Tibial nerve (tissue), 4 donors: ENCODE measurements at regions not wholly inside any gene's neighbourhood (a gene's known extent, or its start where the extent isn't known, plus 50 kb on each side); places are given as distances from the start of the nearest gene placed in this dataset.
"Not testable (repeated sequence)": the region's sequence is repeated elsewhere in the genome, so short reads cannot be mapped to it uniquely, and the experiment has no call there.

Experiments
- DNase-seq, 2 donors: peaks; one replicate each; pipeline ENCODE4 v3.0.0-alpha.2; 2019; ENCODE audit warnings: low spot score in 2 of 2
- H3K27ac ChIP-seq, 4 donors: fragments of 200-600 bp; sonication (generic) in 3 of 4; one replicate each; pipeline ENCODE4 v1.5.1; 2017 to 2019; ENCODE audit warnings: mild to moderate bottlenecking in 1 of 4
- H3K27me3 ChIP-seq, 2 donors: fragments of 200-600 bp; sonication (generic) in 1 of 2; one replicate each; pipeline versions ENCODE4 v1.5.1 to v1.6.0; 2017 to 2019
- H3K36me3 ChIP-seq, 3 donors: fragments of 200-600 bp; sonication (generic); one replicate each; pipeline ENCODE4 v1.5.1; 2018 to 2019
- H3K4me1 ChIP-seq, 4 donors: fragments of 200-600 bp; sonication (generic) in 3 of 4; one replicate each; pipeline ENCODE4 v1.5.1; 2017 to 2019
- H3K4me3 ChIP-seq, 4 donors: fragments of 200-600 bp; sonication (generic) in 3 of 4; one replicate each; pipeline ENCODE4 v1.5.1; 2017 to 2019; ENCODE audit warnings: mild to moderate bottlenecking in 1 of 4, moderate library complexity in 1 of 4
- H3K9me3 ChIP-seq, 4 donors: fragments of 200-600 bp; sonication (generic) in 3 of 4; one replicate each; pipeline ENCODE4 v1.5.1; 2017 to 2019
- CTCF ChIP-seq, 5 experiments: fragments of 200-600 bp in 3 of 5; fragments of 450-650 bp in 2 of 5; sonication (generic) in 3 of 5; IDR thresholded peaks; one replicate each; pipeline ENCODE4 v1.5.1; 2016 to 2019; ENCODE audit warnings: antibody characterized with exemption in 5 of 5, mild to moderate bottlenecking in 3 of 5, moderate library complexity in 2 of 5
- EP300 ChIP-seq, 2 donors: sonication (generic); formaldehyde crosslinking; IDR thresholded peaks; one replicate each; pipeline ENCODE4 v1.6.1; 2017; ENCODE audit warnings: antibody characterized with exemption in 2 of 2, mild to moderate bottlenecking in 1 of 2
- POLR2A ChIP-seq, 2 donors: fragments of 450-650 bp; IDR thresholded peaks; one replicate each; pipeline ENCODE4 v1.6.1; 2017; ENCODE audit warnings: antibody characterized with exemption in 2 of 2, mild to moderate bottlenecking in 2 of 2, moderate library complexity in 2 of 2
- WGBS, 2 donors: methylation state at CpG; one replicate each; pipeline ENCODE4 v1.1.5; 2018; 5-methylcytosine and 5-hydroxymethylcytosine counted together

GRCh38 chr5:12865529-12865928 is 961.3 kb upstream of the CTNND2 start:
- Histone ChIP-seq H3K36me3 (no peaks in the 10 kb centered on the region), H3K4me1 (no peaks in the 10 kb centered on the region), H3K27me3 (no peaks in the 10 kb centered on the region), H3K9me3 (no peaks in the 10 kb centered on the region), H3K27ac (no peak overlapping the region), H3K4me3 (no peak overlapping the region)
- DNase-seq: no peak
- no peak for TF ChIP-seq POLR2A (IDR thresholded peaks at IDR 0.05)
- TF ChIP-seq EP300 (IDR thresholded peaks at IDR 0.05): no peak
- no peak for TF ChIP-seq CTCF (IDR thresholded peaks at IDR 0.05)

DNA sequence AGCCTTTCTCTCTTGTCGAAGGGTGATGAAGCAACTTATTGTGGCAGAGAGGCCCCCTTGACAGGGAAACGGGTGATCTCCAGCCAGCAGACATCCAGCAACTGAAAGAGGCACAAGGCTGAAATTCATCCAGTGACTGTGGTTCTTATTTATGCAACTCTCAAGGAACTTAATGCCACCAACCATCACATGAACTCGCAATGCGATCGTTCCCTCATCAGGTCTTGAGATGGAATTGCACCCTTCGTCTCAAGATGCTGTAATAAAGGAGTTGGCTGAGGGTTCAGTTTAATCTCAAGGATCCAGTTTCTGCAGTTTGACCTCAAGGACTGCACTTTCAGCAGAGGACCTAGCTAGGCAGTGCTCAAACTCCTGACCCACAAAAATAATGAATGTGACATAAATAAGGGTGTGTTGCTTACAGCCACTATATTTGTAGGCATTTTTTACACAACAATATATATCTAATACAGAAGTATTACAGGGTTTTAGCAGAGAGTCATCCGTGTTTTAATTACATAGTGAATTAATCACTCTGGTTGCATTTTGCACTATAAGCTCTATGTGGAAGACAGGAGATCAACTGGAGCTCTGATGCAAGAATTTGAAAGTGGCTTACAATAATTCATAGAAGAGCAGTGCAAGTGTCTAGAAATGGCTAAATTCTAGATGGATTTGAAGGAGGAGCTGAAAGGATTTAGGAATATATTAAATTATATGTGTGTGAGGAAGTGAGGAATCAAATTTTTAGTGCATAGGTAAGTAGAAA is 957.8 kb upstream of the CTNND2 start:
- WGBS, 2 donors: 63 to 64% methylated on average over 7 of the region's 7 CpGs
- H3K27ac ChIP-seq: no peak overlapping the region
- TF ChIP-seq POLR2A (IDR thresholded peaks at IDR 0.05) (no peak), CTCF (IDR thresholded peaks at IDR 0.05) (no peak), EP300 (IDR thresholded peaks at IDR 0.05) (no peak)
- no peaks in the 10 kb centered on the region for H3K27me3 ChIP-seq
- H3K4me3 ChIP-seq: no peak overlapping the region
- no peaks in the 10 kb centered on the region for H3K36me3 ChIP-seq
- H3K4me1 ChIP-seq: no peaks in the 10 kb centered on the region
- no peak for DNase-seq
- H3K9me3 ChIP-seq: no peaks in the 10 kb centered on the region

DNA sequence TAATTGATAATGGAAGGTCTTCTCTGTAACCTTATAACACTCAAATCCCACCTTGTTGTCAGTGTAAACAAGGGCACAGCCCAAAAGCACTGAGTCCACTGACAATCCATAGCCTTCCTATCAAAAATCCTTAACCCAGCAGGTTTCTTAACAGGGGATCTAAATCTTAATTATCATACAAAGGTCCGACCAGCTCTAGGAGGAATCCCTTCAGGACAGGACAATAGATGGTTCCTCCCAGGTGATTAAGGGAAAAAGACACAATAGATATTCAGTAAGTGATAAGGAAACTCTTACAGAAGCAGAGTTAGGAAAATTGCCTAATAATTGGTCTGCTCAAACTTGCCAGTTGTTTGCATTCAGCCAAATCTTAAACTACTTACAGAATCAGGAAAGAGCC is 951.9 kb upstream of the CTNND2 start:
- WGBS, 2 donors: 40 to 47% methylated on average over 1 of the region's 1 CpG
- H3K4me3 ChIP-seq, H3K36me3 ChIP-seq, H3K4me1 ChIP-seq, H3K27me3 ChIP-seq, H3K9me3 ChIP-seq, DNase-seq, H3K27ac ChIP-seq: not testable (repeated sequence)

GRCh38 chr5:12854386-12854785 is 950.1 kb upstream of the CTNND2 start:
- Histone ChIP-seq H3K36me3 (no peaks in the 10 kb centered on the region), H3K4me1 (no peaks in the 10 kb centered on the region), H3K27ac (no peak overlapping the region), H3K9me3 (no peaks in the 10 kb centered on the region), H3K27me3 (no peaks in the 10 kb centered on the region), H3K4me3 (no peak overlapping the region)
- WGBS, 2 donors: 72 to 73% methylated on average over 5 of the region's 5 CpGs
- TF ChIP-seq POLR2A (IDR thresholded peaks at IDR 0.05): no peak
- TF ChIP-seq EP300 (IDR thresholded peaks at IDR 0.05): no peak
- no peak for TF ChIP-seq CTCF (IDR thresholded peaks at IDR 0.05)
- DNase-seq: no peak

GRCh38 chr5:12851761-12852160 is 947.5 kb upstream of the CTNND2 start:
- Histone ChIP-seq H3K27me3 (no peaks in the 10 kb centered on the region), H3K4me1 (no peaks in the 10 kb centered on the region), H3K4me3 (no peak overlapping the region), H3K27ac (no peak overlapping the region), H3K9me3 (no peaks in the 10 kb centered on the region), H3K36me3 (no peaks in the 10 kb centered on the region)
- no peak for DNase-seq
- TF ChIP-seq EP300 (IDR thresholded peaks at IDR 0.05) (no peak), CTCF (IDR thresholded peaks at IDR 0.05) (no peak), POLR2A (IDR thresholded peaks at IDR 0.05) (no peak)
- WGBS, 2 donors: 42 to 44% methylated on average over 5 of the region's 5 CpGs

- WGBS, 2 donors: 77 to 78% methylated on average over 1 of the region's 1 CpG
- no peaks in the 10 kb centered on the region for H3K36me3 ChIP-seq
- H3K27ac ChIP-seq: no peak overlapping the region
- no peaks in the 10 kb centered on the region for H3K27me3 ChIP-seq
- no peaks in the 10 kb centered on the region for H3K9me3 ChIP-seq
- H3K4me3 ChIP-seq: no peak overlapping the region
- DNase-seq: no peak
- H3K4me1 ChIP-seq: no peaks in the 10 kb centered on the region
- TF ChIP-seq POLR2A (IDR thresholded peaks at IDR 0.05) (no peak), EP300 (IDR thresholded peaks at IDR 0.05) (no peak), CTCF (IDR thresholded peaks at IDR 0.05) (no peak)
These were observed 944.5 kb upstream of the CTNND2 start for GRCh38 chr5:12848709-12849108.
